ENCODE measurements at regions not wholly inside any gene's neighbourhood (a gene's known extent, or its start where the extent isn't known, plus 50 kb on each side); places are given as distances from the start of the nearest gene placed in this dataset.
"Not testable (repeated sequence)": the region's sequence is repeated elsewhere in the genome, so short reads cannot be mapped to it uniquely, and the experiment has no call there.

DNA sequence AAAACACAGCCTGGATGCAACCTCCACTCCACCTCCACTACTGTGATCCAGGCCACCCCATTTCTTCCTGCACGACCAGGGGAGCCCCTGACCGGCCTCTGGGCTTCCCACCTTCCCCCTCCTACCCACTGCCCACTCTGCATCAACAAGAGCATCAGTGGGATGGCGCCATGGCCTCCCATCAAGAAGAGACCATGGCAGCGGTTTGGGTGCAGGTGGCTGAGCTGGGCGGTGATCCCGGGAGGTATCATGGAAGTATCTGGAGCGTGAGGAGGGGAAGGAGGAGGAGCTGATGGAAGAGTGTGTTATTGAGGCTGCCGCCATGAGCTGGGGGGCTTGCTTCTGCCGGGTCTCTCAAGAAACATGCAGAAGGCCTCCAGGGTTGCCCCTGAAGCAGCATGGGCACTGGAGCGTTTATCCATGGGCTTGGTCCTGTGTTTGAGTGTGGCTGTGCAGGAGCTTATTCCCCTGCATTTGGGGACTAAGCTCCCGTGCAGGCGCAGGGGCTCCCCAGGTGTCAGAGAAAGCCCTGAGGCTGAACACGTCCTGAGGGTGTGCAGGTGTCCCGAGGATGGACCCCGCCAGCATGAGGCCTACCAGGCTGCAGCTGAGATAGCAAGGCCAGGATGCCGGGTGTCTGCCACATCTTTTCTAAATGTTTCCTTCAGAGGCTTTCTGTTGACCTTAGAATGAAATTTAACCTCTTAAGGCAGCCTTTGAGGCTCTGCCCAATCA is 99.2 kb upstream of the PCBD1 start:
- no peak overlapping the region for H3K4me3 ChIP-seq (ENCODE audit: low read length)
- TF ChIP-seq, protein P1, sequence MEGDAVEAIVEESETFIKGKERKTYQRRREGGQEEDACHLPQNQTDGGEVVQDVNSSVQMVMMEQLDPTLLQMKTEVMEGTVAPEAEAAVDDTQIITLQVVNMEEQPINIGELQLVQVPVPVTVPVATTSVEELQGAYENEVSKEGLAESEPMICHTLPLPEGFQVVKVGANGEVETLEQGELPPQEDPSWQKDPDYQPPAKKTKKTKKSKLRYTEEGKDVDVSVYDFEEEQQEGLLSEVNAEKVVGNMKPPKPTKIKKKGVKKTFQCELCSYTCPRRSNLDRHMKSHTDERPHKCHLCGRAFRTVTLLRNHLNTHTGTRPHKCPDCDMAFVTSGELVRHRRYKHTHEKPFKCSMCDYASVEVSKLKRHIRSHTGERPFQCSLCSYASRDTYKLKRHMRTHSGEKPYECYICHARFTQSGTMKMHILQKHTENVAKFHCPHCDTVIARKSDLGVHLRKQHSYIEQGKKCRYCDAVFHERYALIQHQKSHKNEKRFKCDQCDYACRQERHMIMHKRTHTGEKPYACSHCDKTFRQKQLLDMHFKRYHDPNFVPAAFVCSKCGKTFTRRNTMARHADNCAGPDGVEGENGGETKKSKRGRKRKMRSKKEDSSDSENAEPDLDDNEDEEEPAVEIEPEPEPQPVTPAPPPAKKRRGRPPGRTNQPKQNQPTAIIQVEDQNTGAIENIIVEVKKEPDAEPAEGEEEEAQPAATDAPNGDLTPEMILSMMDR (conservative IDR thresholded peaks at IDR 0.05; ENCODE audit: low read depth, low read length): no peak
- DNase-seq (ENCODE audit: low read depth): no peak

DNA sequence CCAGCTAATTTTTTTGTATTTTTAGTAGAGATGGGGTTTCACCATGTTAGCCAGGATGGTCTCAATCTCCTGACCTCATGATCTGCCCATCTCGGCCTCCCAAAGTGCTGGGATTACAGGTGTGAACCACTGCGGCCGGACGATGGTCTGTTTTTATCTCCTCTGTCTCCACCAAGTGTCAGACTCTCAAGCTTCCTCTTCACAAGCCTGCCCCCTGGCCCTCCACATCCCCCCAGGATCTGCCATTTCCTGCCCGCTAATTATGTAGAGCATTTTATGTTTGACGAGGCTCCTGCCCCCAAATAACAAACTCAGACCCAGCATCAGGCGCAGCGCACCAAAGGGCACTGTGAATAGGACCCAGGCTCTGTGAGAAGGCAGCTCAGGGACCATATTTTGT is 101.8 kb upstream of the PCBD1 start:
- not testable (repeated sequence) for DNase-seq (ENCODE audit: low read depth); H3K4me3 ChIP-seq (ENCODE audit: low read length)

DNA sequence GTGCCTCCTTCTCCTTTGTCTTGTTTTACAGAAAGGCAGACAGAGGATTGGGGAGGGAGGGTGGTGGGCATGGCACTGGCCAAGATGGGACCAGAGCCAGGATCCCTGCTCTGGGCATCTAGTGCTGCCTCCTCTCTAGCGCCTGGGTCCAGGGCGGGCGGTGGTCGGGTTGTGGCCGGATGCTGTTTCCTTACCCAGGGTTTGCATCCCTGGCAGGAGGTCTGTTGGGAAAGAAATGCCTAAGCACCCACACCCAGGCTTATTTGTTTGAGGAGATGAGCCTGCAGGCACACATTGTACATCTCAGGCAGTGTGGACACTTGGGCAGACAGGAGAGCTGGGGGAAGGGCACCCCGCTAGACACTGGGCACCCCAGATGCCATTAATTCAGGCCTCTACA is 102.3 kb upstream of the PCBD1 start:
- no peak for DNase-seq (ENCODE audit: low read depth)
- TF ChIP-seq, protein P1 (conservative IDR thresholded peaks at IDR 0.05; ENCODE audit: low read depth, low read length): no peak
- no peak overlapping the region for H3K4me3 ChIP-seq (ENCODE audit: low read length)

DNA sequence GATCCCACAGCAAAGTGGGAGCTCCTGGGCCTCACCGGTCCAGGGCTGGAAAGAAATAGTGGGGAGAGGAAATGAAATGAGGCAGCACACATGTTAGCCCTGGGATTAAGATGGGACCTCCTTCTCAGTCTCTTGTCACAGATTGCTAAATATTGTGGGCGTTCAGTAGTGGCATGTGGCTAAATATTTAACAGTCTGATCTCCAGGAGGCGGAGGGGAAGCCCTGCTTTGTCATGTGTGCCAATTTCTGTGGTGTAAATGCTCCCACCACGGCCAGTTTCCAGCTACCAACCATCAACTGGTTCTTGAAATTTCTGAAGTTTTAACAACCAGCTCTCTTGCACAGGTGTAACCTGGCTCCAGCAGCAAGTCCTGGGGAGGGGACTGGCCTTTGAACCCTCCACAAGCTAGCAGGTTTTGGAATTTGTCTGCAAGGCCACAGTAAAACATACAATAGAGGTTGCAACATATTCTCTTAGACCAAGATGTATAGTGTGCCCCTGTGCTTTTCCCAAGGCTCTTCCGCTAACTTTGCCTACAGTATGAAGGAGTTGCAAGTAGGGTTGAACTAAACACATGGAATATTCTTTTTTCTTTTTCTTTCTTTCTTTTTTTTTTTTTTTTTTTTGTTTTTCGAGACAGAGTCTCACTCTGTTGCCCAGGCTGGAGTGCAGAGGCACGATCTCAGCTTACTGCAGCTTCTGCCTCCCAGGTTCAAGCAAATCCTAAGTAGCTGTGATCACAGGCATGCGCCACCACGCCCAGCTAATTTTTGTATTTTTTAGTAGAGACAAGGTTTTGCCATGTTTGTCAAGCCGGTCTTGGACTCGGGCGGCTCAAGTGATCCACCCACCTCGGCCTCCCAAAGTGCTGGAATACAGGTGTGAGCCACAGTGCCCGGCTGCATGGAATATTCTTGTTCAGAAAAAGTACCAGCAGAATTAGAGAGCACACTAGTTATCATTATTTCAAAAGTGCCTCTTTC is 103.1 kb upstream of the PCBD1 start:
- no peak overlapping the region for H3K4me3 ChIP-seq (ENCODE audit: low read length)
- no peak for DNase-seq (ENCODE audit: low read depth)
- TF ChIP-seq, protein P1 (conservative IDR thresholded peaks at IDR 0.05; ENCODE audit: low read depth, low read length): no peak

DNA sequence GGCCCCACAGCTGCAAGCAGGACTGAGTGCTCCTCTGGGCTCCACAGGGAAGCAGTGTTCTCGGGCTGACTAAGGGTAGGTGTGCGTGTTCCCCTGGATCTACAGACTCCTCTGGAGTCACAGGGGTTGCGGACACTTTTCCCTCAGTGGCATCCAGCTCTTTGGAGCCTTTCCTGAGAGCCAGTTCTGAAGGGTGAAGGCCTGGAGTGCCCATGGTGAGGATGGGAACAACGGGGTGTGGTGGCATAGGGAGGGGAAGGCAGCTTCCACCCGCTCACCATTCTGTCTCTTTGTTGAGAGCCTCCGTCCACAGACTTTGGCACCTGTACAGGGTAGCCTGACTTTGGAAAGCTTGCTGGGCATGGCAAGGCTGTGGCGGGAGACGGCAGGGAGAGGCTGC is 104.1 kb upstream of the PCBD1 start:
- DNase-seq (ENCODE audit: low read depth): no peak
- H3K4me3 ChIP-seq (ENCODE audit: low read length): no peak overlapping the region
- TF ChIP-seq, protein P1 (conservative IDR thresholded peaks at IDR 0.05; ENCODE audit: low read depth, low read length): no peak

DNA sequence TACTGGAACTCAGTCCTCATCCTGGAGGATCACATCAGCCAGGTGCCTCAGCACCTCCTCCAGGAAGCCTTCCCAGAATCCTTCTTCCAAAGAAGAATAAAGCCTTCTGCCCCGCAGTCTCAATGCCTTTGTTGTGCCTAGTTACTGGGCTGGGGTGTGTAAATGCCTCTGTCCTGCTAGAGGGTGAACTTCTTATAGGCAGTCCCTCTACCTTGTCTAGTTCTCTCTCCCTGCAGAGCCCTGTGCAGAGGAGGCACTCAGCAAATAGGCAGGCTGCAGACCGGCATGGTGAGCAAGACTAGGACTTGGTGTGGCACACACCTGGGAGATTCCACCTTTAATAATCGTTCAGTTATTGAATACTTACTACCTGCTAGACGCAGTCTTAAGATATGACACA is 104.7 kb upstream of the PCBD1 start:
- DNase-seq (ENCODE audit: low read depth): no peak
- H3K4me3 ChIP-seq (ENCODE audit: low read length): no peak overlapping the region
- TF ChIP-seq, protein P1 (conservative IDR thresholded peaks at IDR 0.05; ENCODE audit: low read depth, low read length): no peak

DNA sequence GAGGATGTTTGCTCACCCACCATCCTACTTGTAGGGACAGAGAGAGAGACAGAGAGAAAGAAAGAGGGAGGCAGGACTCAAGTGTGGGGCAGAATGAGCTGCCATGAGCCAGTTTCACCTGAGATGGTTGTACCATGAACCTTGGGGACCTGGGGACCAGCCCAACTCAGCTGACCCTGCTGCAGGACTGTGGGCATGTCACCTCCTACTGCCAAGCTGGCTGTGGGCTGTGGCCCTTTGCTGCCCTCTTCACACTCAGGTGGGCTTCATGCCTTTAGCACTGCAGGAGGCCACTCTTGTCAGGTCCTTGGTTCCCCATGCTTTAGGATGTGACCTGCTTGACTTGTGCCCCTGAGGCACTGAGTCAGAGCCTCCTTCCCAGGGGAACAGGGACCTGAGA is 108.2 kb upstream of the PCBD1 start:
- DNase-seq (ENCODE audit: low read depth): no peak
- TF ChIP-seq, protein P1 (conservative IDR thresholded peaks at IDR 0.05; ENCODE audit: low read depth, low read length): no peak
- H3K4me3 ChIP-seq (ENCODE audit: low read length): no peak overlapping the region

All from retinal pigment epithelial cell (primary cell).